GM12865 (cell line): ENCODE measurements at regions not wholly inside any gene's neighbourhood (a gene's known extent, or its start where the extent isn't known, plus 50 kb on each side); places are given as distances from the start of the nearest gene placed in this dataset.
"Not testable (repeated sequence)": the region's sequence is repeated elsewhere in the genome, so short reads cannot be mapped to it uniquely, and the experiment has no call there.

ENCODE experiments used
- DNase-seq: peaks from one replicate; pipeline ENCODE4 v3.0.0; 2010; ENCODE audit warnings: low read depth
- H3K4me3 ChIP-seq: 2 replicates; pipeline ENCODE4 v1.5.1; 2011; ENCODE audit warnings: mild to moderate bottlenecking, low read depth, low read length, control low read depth
- CTCF ChIP-seq: IDR thresholded peaks from 2 replicates; pipeline ENCODE4 v1.5.1; 2011; ENCODE audit warnings: low read length, control low read depth, low read depth, inconsistent platforms; ENCODE audit not compliant: insufficient read depth; ENCODE audit errors: missing control alignments

DNA sequence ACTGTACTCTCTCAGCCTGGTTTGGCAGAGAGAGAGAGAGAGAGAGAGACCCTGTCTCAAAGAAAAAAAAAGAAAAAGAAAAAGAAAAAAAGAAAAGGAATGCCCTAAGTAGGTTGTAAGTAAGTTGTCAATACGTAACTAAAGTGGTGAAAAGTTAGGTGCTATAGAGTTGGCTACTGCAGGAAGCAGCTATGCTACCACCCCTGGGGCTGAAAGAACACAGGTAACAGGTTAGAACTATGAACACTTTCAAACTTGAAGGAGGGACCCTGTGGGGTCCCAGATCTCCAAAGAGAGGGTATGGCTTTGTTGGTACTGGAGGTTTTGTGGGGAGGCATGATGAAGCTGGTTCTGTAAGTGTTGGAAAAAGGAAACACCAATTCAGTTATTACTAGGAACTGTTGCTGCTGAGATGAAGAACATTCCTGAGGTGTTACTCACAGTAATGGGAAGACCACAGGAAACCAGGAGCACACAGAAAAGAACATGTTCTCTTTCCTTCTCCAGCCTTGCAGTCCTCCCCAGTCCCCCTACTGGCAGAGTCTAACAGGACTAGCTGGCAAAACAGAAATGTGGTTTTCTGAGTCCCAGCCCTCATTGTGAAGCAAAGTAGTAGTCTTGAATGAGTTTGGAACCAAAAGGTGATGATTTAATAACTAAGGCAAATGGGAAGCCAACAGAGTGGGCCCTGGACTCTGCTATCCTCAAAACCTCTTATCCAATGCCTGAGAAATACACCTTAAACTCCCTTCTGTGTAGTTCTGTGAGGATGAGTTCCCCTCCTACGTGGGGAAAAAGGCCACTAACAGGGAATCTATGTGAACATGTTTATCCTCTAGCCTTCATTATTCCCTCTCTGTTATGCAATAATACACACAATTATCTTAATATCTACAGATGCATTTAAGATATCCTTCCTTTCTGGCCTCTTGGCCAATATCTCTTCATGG lies 427.0 kb upstream of the DDI1 start:
- TF ChIP-seq CTCF: peak; percentile 19
- H3K4me3 ChIP-seq: no peak overlapping the region
- DNase-seq: no peak

- DNase-seq: no peak
- no peak for TF ChIP-seq CTCF
Observed at GRCh38 chr11:103610435-103610834, 426.0 kb upstream of the DDI1 start.

DNA sequence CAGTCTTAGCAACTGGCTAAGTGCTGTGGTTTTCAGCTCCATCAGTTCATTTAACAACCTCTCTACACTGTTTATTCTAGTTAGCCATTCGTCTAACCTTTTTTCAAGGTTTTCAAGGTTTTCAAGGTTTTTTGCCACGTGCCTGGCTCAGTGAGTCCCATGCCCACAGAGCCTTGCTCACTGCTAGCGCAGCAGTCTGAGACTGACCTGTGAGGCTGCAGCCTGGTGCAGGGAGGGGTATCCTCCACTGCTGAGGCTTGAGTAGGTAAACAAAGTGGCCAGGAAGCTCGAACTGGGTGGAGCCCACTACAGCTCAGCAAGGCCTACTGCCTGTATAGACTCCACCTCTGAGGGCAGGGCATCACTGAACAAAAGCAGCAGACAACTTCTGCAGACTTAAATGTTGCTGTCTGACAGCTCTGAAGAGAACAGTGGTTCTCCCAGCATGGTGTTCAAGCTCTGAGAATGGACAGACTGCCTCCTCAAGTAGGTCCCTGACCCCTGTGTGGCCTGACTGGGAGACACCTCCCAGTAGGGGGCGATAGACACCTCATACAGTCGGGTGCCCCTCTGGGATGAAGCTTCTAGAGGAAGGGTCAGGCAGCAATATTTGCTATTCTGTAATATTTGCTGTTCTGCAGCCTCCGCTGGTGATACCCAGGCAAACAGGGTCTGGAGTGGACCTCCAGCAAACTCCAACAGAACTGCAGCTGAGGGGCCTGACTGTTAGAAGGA lies 424.7 kb upstream of the DDI1 start:
- DNase-seq, H3K4me3 ChIP-seq: not testable (repeated sequence)

More at GRCh38 chr11:103610435-103610834, 426.0 kb upstream of the DDI1 start:
- H3K4me3 ChIP-seq: no peak overlapping the region

- H3K4me3 ChIP-seq, DNase-seq: not testable (repeated sequence)
Observed at GRCh38 chr11:103612451-103612850, 424.0 kb upstream of the DDI1 start.

- H3K4me3 ChIP-seq, DNase-seq: not testable (repeated sequence)
Observed at GRCh38 chr11:103616586-103616985, 419.9 kb upstream of the DDI1 start.

- no peak overlapping the region for H3K4me3 ChIP-seq
- DNase-seq: no peak
- no peak for TF ChIP-seq CTCF
Observed at GRCh38 chr11:103618528-103618927, 417.9 kb upstream of the DDI1 start.

DNA sequence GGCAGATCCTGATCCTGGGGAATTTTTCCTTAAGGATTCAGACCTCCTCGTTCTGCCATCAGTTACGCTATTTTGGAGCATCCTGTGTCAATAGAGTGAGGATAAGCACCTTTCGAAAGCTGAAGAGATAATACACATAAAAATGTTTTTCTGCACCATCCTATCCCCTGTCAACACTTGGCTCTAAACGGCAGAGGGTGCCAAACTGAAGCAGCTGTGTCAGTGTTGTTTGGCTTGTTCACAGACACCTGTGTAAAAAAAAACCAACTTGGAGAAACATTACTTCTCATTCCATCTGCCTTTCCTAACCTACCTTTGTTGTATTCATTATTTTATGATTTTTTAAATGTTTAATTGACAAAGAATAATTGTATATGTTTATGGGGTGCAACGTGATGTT lies 417.0 kb upstream of the DDI1 start:
- DNase-seq: no peak
- TF ChIP-seq CTCF: peak; percentile 27
- no peak overlapping the region for H3K4me3 ChIP-seq

GRCh38 chr11:103619938-103620337 lies 416.5 kb upstream of the DDI1 start:
- no peak overlapping the region for H3K4me3 ChIP-seq
- DNase-seq: no peak
- TF ChIP-seq CTCF: no peak
